ENCODE measurements at regions not wholly inside any gene's neighbourhood (a gene's known extent, or its start where the extent isn't known, plus 50 kb on each side); places are given as distances from the start of the nearest gene placed in this dataset.

- TF ChIP-seq BCL3 (IDR thresholded peaks at IDR 0.05; ENCODE audit: borderline replicate concordance, insufficient read depth, low read depth, low read length, poor library complexity, severe bottlenecking) (no peak), ZNF384 (IDR thresholded peaks at IDR 0.05; ENCODE audit: borderline replicate concordance, low read depth, low read length) (peak; percentile 80), WRNIP1 (IDR thresholded peaks at IDR 0.05; ENCODE audit: borderline replicate concordance, low read depth, low read length) (no peak), PRDM15 (CRISPR knock-in tag; IDR thresholded peaks at IDR 0.05) (no peak), RAD51 (IDR thresholded peaks at IDR 0.05) (no peak), CUX1 (IDR thresholded peaks at IDR 0.05; ENCODE audit: insufficient replicate concordance, low read depth, low read length) (no peak), CREM (IDR thresholded peaks at IDR 0.05; ENCODE audit: low read depth) (no peak), TCF12 (IDR thresholded peaks at IDR 0.05; ENCODE audit: low read depth, low read length) (peak; percentile 33; the same call in 1 of the 2 replicates), IKZF2 (IDR thresholded peaks at IDR 0.05) (peak; percentile 56 to 65; a peak in 2 of 4 replicates), GABPA (IDR thresholded peaks at IDR 0.05; ENCODE audit: low read depth) (no peak), RFX5 (IDR thresholded peaks at IDR 0.05; ENCODE audit: low read depth, low read length) (no peak), FOS (IDR thresholded peaks at IDR 0.05; ENCODE audit: borderline replicate concordance, extremely low read depth, insufficient read length) (no peak), HCFC1 (IDR thresholded peaks at IDR 0.05; ENCODE audit: low read length) (no peak), ATF7 (IDR thresholded peaks at IDR 0.05; ENCODE audit: low read depth) (peak; percentile 65), USF1 (IDR thresholded peaks at IDR 0.05; ENCODE audit: borderline replicate concordance, extremely low read length, insufficient read depth, low read depth, low read length) (no peak), IRF3 (IDR thresholded peaks at IDR 0.05) (no peak), ZSCAN29 (IDR thresholded peaks at IDR 0.05) (no peak), IKZF1 (conservative IDR thresholded peaks at IDR 0.05) (no peak)
Observed at GRCh38 chrX:109880629-109881028, 122.3 kb upstream of the TMEM164 start (continued).
